Activated naive CD4-positive, alpha-beta T cell treated with anti-CD3 and anti-CD28 coated beads for 36 hours (primary cell): ENCODE measurements at regions not wholly inside any gene's neighbourhood (a gene's known extent, or its start where the extent isn't known, plus 50 kb on each side); places are given as distances from the start of the nearest gene placed in this dataset.

Source experiments
- CTCF ChIA-PET: fragments of 350-600 bp; sonication (Branson Sonifier 250); formaldehyde crosslinking; loops from one replicate; lab custom pipeline; 2021; ENCODE audit warnings: antibody characterized with exemption; lab: Charles Lee
- DNase-seq: peaks from one replicate; pipeline ENCODE4 v3.0.0-alpha.2; 2020
- H3K27ac Mint-ChIP-seq: one replicate; pipeline ENCODE4 v1.8.0; 2021; ENCODE audit warnings: mild to moderate bottlenecking, mixed read lengths
- H3K27me3 Mint-ChIP-seq: one replicate; pipeline ENCODE4 v1.8.0; 2021; ENCODE audit warnings: low read depth, mixed read lengths
- H3K36me3 Mint-ChIP-seq: one replicate; pipeline ENCODE4 v1.8.0; 2021; ENCODE audit warnings: low read depth, mixed read lengths
- H3K4me1 Mint-ChIP-seq: one replicate; pipeline ENCODE4 v1.8.0; 2021; ENCODE audit warnings: low read depth, mixed read lengths
- H3K4me3 Mint-ChIP-seq: one replicate; pipeline ENCODE4 v1.8.0; 2021; ENCODE audit warnings: mild to moderate bottlenecking, moderate library complexity, mixed read lengths
- H3K9me3 Mint-ChIP-seq: one replicate; pipeline ENCODE4 v1.8.0; 2021; ENCODE audit warnings: mixed read lengths
- intact Hi-C: fragments of 100-400 bp; cut with micrococcal nuclease; formaldehyde crosslinking; loops from one replicate; pipeline ENCODE4 v1.15.1; 2023

DNA sequence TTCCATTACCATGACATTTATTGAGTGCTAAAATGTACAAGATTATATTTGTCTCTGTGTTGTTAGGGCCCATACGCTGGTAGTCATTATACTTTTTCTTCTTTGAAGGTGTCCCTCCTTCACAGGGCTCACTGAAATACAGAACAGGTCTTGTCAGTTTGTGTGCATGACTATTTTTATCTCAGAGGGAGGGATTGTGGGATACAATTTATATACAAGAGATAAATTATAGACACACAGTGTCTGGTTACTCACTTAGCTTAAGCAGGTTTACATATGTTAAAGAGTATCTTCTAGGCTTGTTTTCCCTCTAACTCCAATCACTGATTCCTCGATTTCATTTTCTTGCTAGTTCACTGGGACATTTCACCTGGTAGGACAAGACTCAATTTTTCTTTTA lies 143.3 kb upstream of the GUCY1A1 start:
- no peak overlapping the region for H3K27ac Mint-ChIP-seq
- H3K4me3 Mint-ChIP-seq, result no peak overlapping the region
- CTCF ChIA-PET, result no interaction called here
- DNase-seq, result no peak
- H3K9me3 Mint-ChIP-seq, result peaks cover 11% of the 10 kb centered on the region
- H3K27me3 Mint-ChIP-seq, result peaks cover 4% of the 10 kb centered on the region
- peaks cover 4% of the 10 kb centered on the region for H3K4me1 Mint-ChIP-seq
- intact Hi-C loops, result no loop called here
- H3K36me3 Mint-ChIP-seq, result no peaks in the 10 kb centered on the region

DNA sequence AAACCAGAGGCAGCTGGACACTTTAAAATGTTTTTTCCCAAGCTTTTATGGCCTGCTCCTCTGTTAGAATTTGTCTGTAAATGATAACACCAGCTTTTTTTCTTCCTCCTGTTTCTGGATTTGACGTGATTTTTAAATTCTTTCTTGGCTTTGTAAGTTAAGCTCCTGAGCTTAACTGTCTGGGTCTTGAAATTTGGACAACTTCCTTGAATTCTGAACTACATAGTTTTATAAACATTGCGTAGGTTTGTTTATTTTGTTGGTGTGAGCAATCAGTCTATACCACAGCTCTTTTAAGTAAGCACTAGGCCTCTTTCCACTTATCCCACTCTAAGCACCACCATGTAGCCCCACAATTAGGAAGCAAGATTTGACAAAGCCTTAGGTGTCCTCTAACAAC lies 144.4 kb upstream of the GUCY1A1 start:
- H3K27me3 Mint-ChIP-seq, result peaks cover 5% of the 10 kb centered on the region
- peaks cover 4% of the 10 kb centered on the region for H3K4me1 Mint-ChIP-seq
- no peak overlapping the region for H3K27ac Mint-ChIP-seq
- H3K9me3 Mint-ChIP-seq, result peaks cover 11% of the 10 kb centered on the region
- no peak for DNase-seq
- CTCF ChIA-PET, result interaction anchor here (0.6 to 0.9 kb wide), 2 partner anchors 15 to 47 kb away, joined by 3 read pairs; no protein-coding TSS in a partner anchor
- intact Hi-C loops, result no loop called here
- H3K4me3 Mint-ChIP-seq, result no peak overlapping the region
- no peaks in the 10 kb centered on the region for H3K36me3 Mint-ChIP-seq

DNA sequence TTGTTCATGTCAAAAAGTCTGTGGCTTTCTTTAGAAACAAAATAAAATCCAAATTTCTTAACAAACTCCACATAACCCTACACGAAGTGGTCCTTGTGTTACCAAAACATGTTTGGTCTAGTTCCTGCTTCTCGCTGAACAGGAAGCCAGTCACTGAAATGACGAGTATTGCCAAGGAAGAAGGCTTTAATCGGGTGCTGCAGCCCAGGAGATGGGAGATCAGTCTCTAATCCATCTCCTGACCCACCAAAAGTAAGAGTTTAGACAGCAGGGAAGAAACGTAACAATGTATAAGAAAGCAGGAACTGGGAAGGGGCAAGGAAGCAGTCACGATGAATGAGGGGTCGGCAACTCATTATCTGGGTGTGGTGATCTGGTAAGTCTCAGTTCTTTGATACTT lies 144.6 kb upstream of the MAP9 start:
- CTCF ChIA-PET, result no interaction called here
- Mint-ChIP-seq H3K9me3 (peaks cover 11% of the 10 kb centered on the region), H3K27me3 (peaks cover 7% of the 10 kb centered on the region), H3K4me3 (no peak overlapping the region), H3K4me1 (peaks cover under 1% of the 10 kb centered on the region), H3K36me3 (no peaks in the 10 kb centered on the region), H3K27ac (no peak overlapping the region)
- intact Hi-C loops, result no loop called here
- no peak for DNase-seq

- Mint-ChIP-seq H3K27ac (no peak overlapping the region), H3K4me1 (no peaks in the 10 kb centered on the region), H3K4me3 (no peak overlapping the region), H3K9me3 (no peaks in the 10 kb centered on the region), H3K36me3 (no peaks in the 10 kb centered on the region), H3K27me3 (peaks cover 5% of the 10 kb centered on the region)
- DNase-seq, result no peak
- intact Hi-C loops, result no loop called here
- CTCF ChIA-PET, result interaction anchor here (0.6 kb wide), 1 partner anchor 709 kb away, joined by 3 read pairs; no protein-coding TSS in a partner anchor
These were observed 138.8 kb upstream of the MAP9 start for GRCh38 chr4:155515444-155516075.

DNA sequence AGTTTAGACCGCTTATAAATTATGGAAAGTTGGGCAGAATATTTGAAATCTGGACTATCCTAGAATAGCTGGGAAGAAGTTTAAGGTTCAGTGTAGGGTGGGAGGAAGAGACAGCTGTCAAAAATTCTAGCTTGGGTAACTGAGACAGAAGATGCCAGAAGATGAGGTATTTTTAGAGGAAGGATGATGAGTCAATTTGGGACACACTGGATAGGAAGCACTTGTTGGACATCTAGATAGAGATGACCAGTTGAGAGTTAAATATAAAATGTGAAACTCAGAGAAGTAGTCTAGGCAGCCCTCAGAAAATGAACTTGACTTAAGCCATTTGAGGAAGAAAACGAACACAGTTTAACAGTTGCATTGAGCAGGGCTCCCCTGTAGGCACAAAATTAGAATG lies 137.9 kb upstream of the MAP9 start:
- Mint-ChIP-seq H3K36me3 (no peaks in the 10 kb centered on the region), H3K9me3 (no peaks in the 10 kb centered on the region), H3K27me3 (peaks cover 5% of the 10 kb centered on the region), H3K4me3 (no peak overlapping the region), H3K27ac (no peak overlapping the region), H3K4me1 (no peaks in the 10 kb centered on the region)
- CTCF ChIA-PET, result no interaction called here
- no peak for DNase-seq
- intact Hi-C loops, result no loop called here

- H3K9me3 Mint-ChIP-seq, result no peaks in the 10 kb centered on the region
- no peaks in the 10 kb centered on the region for H3K4me1 Mint-ChIP-seq
- intact Hi-C loops, result no loop called here
- no peak for DNase-seq
- no peak overlapping the region for H3K4me3 Mint-ChIP-seq
- CTCF ChIA-PET, result no interaction called here
- no peaks in the 10 kb centered on the region for H3K36me3 Mint-ChIP-seq
- H3K27ac Mint-ChIP-seq, result no peak overlapping the region
- peaks cover 5% of the 10 kb centered on the region for H3K27me3 Mint-ChIP-seq
These were observed 136.1 kb upstream of the MAP9 start for GRCh38 chr4:155512817-155513216.

- intact Hi-C loops, result no loop called here
- Mint-ChIP-seq H3K4me3 (no peak overlapping the region), H3K27ac (no peak overlapping the region), H3K27me3 (peaks cover 3% of the 10 kb centered on the region), H3K36me3 (no peaks in the 10 kb centered on the region), H3K9me3 (no peaks in the 10 kb centered on the region), H3K4me1 (no peaks in the 10 kb centered on the region)
- no peak for DNase-seq
- CTCF ChIA-PET, result no interaction called here
These were observed 135.3 kb upstream of the MAP9 start for GRCh38 chr4:155512046-155512445.

- no peak for DNase-seq
- no peaks in the 10 kb centered on the region for H3K9me3 Mint-ChIP-seq
- intact Hi-C loops, result no loop called here
- peaks cover 2% of the 10 kb centered on the region for H3K27me3 Mint-ChIP-seq
- H3K27ac Mint-ChIP-seq, result no peak overlapping the region
- H3K4me1 Mint-ChIP-seq, result no peaks in the 10 kb centered on the region
- H3K36me3 Mint-ChIP-seq, result no peaks in the 10 kb centered on the region
- H3K4me3 Mint-ChIP-seq, result no peak overlapping the region
- CTCF ChIA-PET, result interaction anchor here (0.7 kb wide), 1 partner anchor 65 kb away, joined by 3 read pairs; no protein-coding TSS in a partner anchor
These were observed 134.0 kb upstream of the MAP9 start for GRCh38 chr4:155510771-155511170.

- H3K4me3 Mint-ChIP-seq, result no peak overlapping the region
- intact Hi-C loops, result no loop called here
- no peak overlapping the region for H3K27ac Mint-ChIP-seq
- H3K9me3 Mint-ChIP-seq, result no peaks in the 10 kb centered on the region
- CTCF ChIA-PET, result no interaction called here
- H3K27me3 Mint-ChIP-seq, result peaks cover 2% of the 10 kb centered on the region
- H3K4me1 Mint-ChIP-seq, result no peaks in the 10 kb centered on the region
- H3K36me3 Mint-ChIP-seq, result no peaks in the 10 kb centered on the region
- no peak for DNase-seq
These were observed 132.8 kb upstream of the MAP9 start for GRCh38 chr4:155509555-155509954.

DNA sequence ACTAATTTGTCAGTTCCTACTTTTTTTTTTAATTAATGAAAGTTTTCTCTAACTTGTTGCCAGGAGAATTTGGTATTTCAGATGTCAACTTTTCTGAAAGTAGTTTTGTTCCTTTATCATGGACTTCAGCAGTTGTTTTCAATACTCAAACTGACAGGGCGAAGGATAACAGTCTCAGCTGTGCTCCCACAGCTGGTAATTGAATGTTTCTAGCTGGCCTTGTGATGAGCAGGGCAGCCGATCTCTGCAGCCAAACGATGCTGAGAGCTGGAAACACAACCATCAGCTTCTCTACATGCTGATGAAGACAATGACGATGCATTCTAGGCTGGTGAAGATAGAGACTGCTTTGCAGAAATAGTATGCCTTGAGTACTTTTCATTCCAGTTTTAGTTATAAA lies 130.0 kb upstream of the MAP9 start:
- no peak overlapping the region for H3K27ac Mint-ChIP-seq
- CTCF ChIA-PET, result interaction anchor here (1.0 kb wide), 1 partner anchor 66 kb away, joined by 3 read pairs; no protein-coding TSS in a partner anchor
- no peak overlapping the region for H3K4me3 Mint-ChIP-seq
- intact Hi-C loops, result no loop called here
- no peak for DNase-seq
- H3K27me3 Mint-ChIP-seq, result no peaks in the 10 kb centered on the region
- no peaks in the 10 kb centered on the region for H3K4me1 Mint-ChIP-seq
- H3K9me3 Mint-ChIP-seq, result no peaks in the 10 kb centered on the region
- no peaks in the 10 kb centered on the region for H3K36me3 Mint-ChIP-seq

DNA sequence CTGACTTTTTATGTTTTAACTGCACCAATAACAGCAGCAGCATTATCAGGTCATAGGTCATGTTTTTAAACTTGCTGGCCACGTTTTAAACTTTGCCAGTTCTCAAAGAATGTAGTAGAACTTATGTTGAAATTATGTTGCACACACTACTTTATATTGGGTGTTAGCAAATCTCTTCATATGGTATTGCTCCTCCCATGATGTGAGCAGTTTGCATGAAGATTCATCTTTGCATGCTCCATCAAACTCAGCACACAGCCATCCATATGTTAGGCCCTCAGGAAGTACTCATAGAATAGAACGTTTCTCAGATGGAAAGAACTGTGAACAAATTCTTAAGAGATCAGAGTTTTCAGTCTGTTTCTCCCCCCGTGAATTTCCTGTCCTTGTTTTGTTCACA lies 128.6 kb upstream of the MAP9 start:
- Mint-ChIP-seq H3K27me3 (no peaks in the 10 kb centered on the region), H3K36me3 (no peaks in the 10 kb centered on the region), H3K4me1 (no peaks in the 10 kb centered on the region), H3K27ac (no peak overlapping the region), H3K4me3 (no peak overlapping the region), H3K9me3 (no peaks in the 10 kb centered on the region)
- CTCF ChIA-PET, result no interaction called here
- intact Hi-C loops, result no loop called here
- no peak for DNase-seq

DNA sequence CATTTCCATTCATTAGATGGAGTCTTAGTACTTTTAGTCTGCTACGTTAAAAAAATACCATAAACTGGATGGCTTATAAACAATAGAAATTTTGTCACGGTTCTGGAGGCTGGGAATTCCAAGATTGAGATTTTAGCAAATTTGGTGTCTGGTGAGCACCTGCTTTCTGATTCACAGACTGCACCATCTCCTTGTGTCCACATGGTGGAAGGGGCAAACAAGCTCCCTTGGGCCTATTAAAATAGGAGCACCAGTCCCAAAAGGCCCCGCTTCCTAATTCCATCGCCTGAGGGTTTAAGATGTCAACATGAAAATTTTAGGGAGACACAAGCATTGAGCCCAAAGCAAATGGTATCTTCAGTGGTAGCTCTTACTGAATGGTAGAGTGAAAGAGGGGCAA lies 120.5 kb upstream of the MAP9 start:
- CTCF ChIA-PET, result no interaction called here
- Mint-ChIP-seq H3K4me3 (no peak overlapping the region), H3K9me3 (no peaks in the 10 kb centered on the region), H3K36me3 (no peaks in the 10 kb centered on the region), H3K27ac (no peak overlapping the region), H3K4me1 (no peaks in the 10 kb centered on the region), H3K27me3 (peaks cover 8% of the 10 kb centered on the region)
- no peak for DNase-seq
- intact Hi-C loops, result no loop called here

- DNase-seq, result no peak
- no peaks in the 10 kb centered on the region for H3K4me1 Mint-ChIP-seq
- H3K27me3 Mint-ChIP-seq, result peaks cover 8% of the 10 kb centered on the region
- H3K9me3 Mint-ChIP-seq, result no peaks in the 10 kb centered on the region
- no peaks in the 10 kb centered on the region for H3K36me3 Mint-ChIP-seq
- CTCF ChIA-PET, result no interaction called here
- intact Hi-C loops, result no loop called here
- H3K27ac Mint-ChIP-seq, result no peak overlapping the region
- no peak overlapping the region for H3K4me3 Mint-ChIP-seq
These were observed 119.5 kb upstream of the MAP9 start for GRCh38 chr4:155496294-155496626.
